Stomach (tissue), 4 donors: ENCODE measurements at regions not wholly inside any gene's neighbourhood (a gene's known extent, or its start where the extent isn't known, plus 50 kb on each side); places are given as distances from the start of the nearest gene placed in this dataset.

Source experiments
- CTCF ChIP-seq, 7 experiments: fragments of 450-650 bp in 4 of 7; fragments of 200-600 bp in 3 of 7; sonication (generic) in 3 of 7; IDR thresholded peaks; one replicate each; pipeline ENCODE4 v1.5.1; 2016 to 2019; ENCODE audit warnings: antibody characterized with exemption in 7 of 7, control low read depth in 2 of 7, mild to moderate bottlenecking in 1 of 7
- EP300 ChIP-seq: sonication (generic); formaldehyde crosslinking; IDR thresholded peaks from one replicate; pipeline ENCODE4 v1.6.1; 2017; ENCODE audit warnings: antibody characterized with exemption
- POLR2A ChIP-seq, 4 donors: fragments of 450-650 bp; IDR thresholded peaks; one replicate each; pipeline ENCODE4 v1.6.1; 2016; ENCODE audit warnings: antibody characterized with exemption in 4 of 4, control low read depth in 2 of 4, mild to moderate bottlenecking in 1 of 4, moderate library complexity in 1 of 4
- POLR2AphosphoS5 ChIP-seq, 3 donors: sonication (generic); formaldehyde crosslinking; IDR thresholded peaks; one replicate each; pipeline ENCODE4 v1.6.1; 2016; ENCODE audit warnings: antibody characterized with exemption in 3 of 3

DNA sequence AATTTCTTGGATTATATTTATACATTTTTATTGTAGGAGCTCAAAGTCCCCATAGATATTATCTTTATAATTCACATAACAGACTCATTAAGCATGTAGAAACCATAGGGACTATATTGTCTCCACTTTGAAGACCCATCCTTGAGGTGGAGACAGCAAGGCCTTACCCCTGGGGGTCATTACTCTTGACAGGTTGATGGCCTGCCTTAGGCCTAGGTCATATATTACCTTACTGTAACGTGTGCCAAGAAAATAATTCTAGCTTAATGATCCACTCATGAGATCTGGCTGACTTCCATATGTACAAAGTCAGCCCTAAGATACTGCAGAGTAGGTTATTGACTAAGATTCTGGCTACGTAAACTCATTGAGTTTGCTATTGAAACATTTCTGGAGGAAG lies 65.4 kb upstream of the GLS start:
- TF ChIP-seq CTCF (IDR thresholded peaks at IDR 0.05), result no peak
- no peak for TF ChIP-seq EP300
- no peak for TF ChIP-seq POLR2A (IDR thresholded peaks at IDR 0.05)
- TF ChIP-seq POLR2AphosphoS5 (IDR thresholded peaks at IDR 0.05), result peak in 1 of 3 donors; percentile 14
